Stomach (tissue), 4 donors: ENCODE measurements at regions not wholly inside any gene's neighbourhood (a gene's known extent, or its start where the extent isn't known, plus 50 kb on each side); places are given as distances from the start of the nearest gene placed in this dataset.

Experiments
- POLR2A ChIP-seq, 4 donors: fragments of 450-650 bp; IDR thresholded peaks; one replicate each; pipeline ENCODE4 v1.6.1; 2016; ENCODE audit warnings: antibody characterized with exemption in 4 of 4, control low read depth in 2 of 4, mild to moderate bottlenecking in 1 of 4, moderate library complexity in 1 of 4
- POLR2AphosphoS5 ChIP-seq, 3 donors: sonication (generic); formaldehyde crosslinking; IDR thresholded peaks; one replicate each; pipeline ENCODE4 v1.6.1; 2016; ENCODE audit warnings: antibody characterized with exemption in 3 of 3
- TF ChIP-seq, protein P1 (sequence below), 7 experiments: fragments of 450-650 bp in 4 of 7; fragments of 200-600 bp in 3 of 7; sonication (generic) in 3 of 7; IDR thresholded peaks; one replicate each; pipeline ENCODE4 v1.5.1; 2016 to 2019; ENCODE audit warnings: antibody characterized with exemption in 7 of 7, control low read depth in 2 of 7, mild to moderate bottlenecking in 1 of 7

DNA sequence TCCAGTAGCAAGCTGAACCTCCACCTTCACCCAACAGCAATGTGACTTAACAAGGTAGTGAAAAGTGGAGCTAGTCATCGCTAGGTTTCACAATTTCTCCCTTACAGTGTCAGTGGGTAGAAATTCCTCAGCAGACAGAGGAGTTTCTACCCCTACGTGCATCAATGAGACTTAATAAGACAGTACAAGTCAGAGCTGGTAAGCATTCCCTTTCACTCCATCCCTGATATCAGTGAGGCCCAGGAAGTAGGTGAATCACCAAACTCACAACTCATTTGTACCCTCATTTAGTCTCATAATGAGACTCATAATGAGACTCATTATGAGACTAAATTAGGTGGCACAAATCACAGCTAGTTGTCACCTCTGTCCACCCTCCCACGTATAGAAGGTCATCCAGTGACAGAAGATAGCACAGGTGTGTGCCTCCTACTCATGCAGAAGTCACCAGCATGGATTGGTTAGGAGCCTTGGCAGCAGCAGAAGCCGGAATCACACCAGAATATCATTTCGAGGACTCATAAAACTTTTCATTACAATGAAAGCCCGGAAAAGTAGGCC lies 50.8 kb upstream of the NUDT10 start:
- no peak for TF ChIP-seq POLR2AphosphoS5 (IDR thresholded peaks at IDR 0.05)
- TF ChIP-seq POLR2A (IDR thresholded peaks at IDR 0.05): no peak
- TF ChIP-seq, protein P1, sequence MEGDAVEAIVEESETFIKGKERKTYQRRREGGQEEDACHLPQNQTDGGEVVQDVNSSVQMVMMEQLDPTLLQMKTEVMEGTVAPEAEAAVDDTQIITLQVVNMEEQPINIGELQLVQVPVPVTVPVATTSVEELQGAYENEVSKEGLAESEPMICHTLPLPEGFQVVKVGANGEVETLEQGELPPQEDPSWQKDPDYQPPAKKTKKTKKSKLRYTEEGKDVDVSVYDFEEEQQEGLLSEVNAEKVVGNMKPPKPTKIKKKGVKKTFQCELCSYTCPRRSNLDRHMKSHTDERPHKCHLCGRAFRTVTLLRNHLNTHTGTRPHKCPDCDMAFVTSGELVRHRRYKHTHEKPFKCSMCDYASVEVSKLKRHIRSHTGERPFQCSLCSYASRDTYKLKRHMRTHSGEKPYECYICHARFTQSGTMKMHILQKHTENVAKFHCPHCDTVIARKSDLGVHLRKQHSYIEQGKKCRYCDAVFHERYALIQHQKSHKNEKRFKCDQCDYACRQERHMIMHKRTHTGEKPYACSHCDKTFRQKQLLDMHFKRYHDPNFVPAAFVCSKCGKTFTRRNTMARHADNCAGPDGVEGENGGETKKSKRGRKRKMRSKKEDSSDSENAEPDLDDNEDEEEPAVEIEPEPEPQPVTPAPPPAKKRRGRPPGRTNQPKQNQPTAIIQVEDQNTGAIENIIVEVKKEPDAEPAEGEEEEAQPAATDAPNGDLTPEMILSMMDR (IDR thresholded peaks at IDR 0.05): no peak
